ENCODE measurements at regions not wholly inside any gene's neighbourhood (a gene's known extent, or its start where the extent isn't known, plus 50 kb on each side); places are given as distances from the start of the nearest gene placed in this dataset.

DNA sequence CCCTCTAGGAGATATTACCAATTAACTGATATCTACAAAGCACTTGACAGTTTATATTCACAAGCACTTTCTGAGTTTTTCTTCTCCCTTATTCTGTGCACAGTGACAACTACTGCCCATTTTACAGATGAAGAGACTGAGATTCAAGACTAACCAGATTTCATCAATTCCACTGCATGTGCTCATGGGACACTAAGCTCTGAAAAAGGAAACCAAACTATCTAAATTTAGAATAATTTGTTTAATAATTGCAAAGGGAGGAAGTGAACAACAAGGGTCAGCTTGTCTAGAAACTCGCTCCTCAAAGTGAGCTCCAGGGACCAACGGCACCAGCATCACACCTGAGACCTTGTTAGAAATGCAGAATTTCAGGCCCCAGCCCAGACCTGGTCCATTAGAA lies 50.8 kb upstream of the MYLIP start:
- DNase-seq (ENCODE audit: low read depth in 2 of 2): no peak

DNA sequence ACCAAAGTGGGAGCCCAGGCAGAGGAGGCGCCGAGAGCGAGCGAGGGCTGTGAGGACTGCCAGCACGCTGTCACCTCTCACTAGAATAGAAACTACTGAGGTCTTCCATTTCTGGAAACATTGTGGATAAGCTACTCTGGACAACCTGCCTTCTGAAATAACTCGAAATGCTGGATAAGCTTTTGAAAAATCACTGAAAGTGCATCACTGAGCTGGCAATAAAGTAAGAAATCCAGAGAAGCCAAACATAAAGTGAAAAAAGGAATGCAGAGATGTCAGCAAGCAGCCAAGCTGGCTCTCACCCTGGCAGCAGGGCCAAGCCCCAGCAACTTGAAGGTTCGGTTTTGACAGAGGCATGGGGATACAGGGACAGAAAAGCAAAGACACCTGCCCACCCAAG lies 59.2 kb upstream of the MYLIP start:
- DNase-seq (ENCODE audit: low read depth in 2 of 2): no peak

DNA sequence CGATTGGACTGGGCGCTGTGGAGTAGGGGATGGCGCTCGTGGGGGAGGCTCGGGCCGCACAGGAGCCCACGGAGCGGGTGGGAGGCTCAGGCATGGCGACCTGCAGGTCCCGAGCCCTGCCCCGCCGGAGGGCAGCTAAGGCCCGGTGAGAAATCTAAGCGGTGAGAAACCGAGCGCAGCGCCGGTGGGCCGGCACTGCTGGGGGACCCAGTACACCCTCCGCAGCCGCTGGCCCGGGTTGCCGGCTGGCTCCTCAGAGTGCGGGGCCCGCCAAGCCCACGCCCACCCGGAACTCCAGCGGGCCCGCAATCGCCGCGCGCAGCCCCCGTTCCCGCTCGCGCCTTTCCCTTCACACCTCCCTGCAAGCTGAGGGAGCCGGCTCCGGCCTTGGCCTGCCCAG lies 59.7 kb upstream of the MYLIP start:
- DNase-seq (ENCODE audit: low read depth in 2 of 2): no peak

DNA sequence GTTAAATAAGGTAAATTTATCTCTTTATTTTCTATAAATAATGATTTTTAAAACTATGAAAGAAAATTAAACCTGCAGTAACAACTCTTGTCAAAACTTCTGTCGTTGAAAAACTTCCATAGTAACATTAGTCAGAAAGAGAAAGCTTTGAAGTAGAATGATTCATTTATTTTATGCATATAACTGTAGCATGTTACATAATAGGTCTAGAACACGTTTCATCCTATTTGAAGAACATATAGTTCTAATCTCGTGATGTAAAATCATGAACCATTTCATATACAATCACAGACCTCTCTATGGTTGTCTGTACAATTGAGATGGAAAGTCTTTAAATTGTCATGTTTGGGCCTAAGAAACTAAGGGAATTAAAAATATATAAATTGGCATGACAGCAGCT lies 61.3 kb upstream of the MYLIP start:
- no peak for DNase-seq (ENCODE audit: low read depth in 2 of 2)

DNA sequence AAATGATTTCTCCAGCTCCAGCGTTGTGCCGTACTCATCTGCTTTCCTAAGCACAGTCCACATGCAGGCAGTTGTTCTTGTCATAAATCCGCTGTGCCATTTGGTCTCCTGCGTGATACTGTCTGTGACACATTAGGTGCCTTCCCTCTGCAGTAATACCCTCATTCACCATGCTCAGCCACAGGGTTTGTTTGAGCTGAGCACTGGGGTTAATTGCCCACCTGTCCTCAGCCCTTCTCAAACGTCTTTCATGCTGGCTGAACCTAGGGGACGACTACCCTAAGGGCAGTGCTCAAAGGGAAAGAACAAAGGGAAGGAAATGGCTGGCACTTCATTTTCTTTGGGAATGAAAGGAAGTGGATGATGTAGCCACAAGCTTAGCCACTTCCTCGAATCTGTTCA lies 64.2 kb upstream of the MYLIP start:
- DNase-seq (ENCODE audit: low read depth in 2 of 2): no peak

DNA sequence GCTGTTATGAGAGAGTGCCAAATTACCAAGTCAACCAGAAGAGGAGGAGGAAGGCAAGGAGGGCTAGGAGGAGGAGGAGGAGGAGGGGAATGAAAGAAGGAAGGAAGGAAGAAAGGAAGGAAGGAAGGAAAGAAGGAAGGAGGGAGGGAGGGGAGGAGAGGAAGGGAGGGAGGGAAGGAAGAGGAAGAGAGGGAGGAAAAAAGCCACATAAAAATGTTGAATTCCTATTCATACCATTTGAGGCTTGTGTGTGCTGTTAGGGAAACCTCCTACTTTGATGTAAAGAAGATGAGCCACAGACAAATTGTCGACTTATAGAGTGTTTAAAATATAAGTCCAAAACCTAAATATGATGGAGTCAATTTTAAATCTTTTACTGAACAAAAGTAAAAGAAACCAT lies 65.3 kb upstream of the MYLIP start:
- no peak for DNase-seq (ENCODE audit: low read depth in 2 of 2)

DNA sequence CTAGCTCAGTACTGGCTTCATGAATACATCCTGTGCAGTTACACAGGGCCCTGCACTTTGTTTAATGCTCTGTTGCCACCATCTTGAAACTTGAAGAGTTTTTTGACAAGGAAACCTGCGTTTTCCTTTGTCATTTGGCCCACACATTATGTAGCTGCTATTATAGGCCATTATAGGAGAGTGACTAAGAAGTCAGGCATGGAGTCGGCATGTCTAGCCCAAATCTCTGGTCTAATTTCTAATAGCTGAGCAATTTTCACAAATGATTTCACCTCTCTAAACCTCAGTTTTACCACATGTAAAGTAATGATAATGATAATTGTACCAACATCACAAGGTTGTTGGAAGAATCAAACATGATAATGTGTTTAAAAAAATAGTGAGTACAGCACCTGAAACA lies 67.1 kb upstream of the MYLIP start:
- DNase-seq (ENCODE audit: low read depth in 2 of 2): no peak

DNA sequence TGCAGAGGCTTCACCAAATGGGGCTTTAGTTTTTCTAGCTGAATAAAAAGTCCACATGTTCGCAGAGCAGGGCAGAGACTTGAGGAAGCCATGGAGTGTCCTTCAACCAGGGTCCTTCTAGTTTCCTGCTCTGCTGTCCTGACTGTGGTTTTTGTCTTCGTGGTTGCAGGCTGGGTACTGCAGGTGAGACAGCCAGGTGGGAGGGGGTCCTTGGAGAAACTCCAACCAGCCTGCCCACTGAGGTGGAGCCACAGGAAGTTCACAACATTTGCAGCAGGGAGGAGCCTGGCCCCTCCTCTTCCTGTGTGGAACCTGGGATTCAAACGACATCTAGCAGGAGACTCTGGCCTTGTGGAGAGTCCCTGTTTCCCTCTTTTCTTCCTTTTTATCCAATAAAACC lies 68.8 kb upstream of the MYLIP start:
- DNase-seq (ENCODE audit: low read depth in 2 of 2): no peak

DNA sequence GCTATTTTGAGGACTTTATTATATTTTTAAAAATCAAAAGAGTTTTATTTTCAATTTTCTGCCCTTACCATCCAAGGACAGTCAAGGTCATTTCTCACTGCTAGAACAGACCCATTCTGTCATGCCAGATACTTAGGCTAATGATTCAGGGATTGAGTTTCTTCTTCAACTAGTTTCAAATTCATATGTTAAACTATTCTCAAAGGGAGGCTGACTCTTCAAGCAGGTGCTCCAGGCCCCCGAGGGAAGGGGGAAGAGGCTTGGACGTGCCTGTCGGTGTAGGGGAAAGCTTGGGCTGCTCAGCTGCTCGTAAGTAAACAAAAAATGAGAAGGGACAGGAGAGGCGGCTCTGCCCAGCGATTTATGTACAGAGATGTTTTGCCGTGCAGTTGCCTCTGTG lies 69.4 kb upstream of the MYLIP start:
- DNase-seq (ENCODE audit: low read depth in 2 of 2): no peak

DNA sequence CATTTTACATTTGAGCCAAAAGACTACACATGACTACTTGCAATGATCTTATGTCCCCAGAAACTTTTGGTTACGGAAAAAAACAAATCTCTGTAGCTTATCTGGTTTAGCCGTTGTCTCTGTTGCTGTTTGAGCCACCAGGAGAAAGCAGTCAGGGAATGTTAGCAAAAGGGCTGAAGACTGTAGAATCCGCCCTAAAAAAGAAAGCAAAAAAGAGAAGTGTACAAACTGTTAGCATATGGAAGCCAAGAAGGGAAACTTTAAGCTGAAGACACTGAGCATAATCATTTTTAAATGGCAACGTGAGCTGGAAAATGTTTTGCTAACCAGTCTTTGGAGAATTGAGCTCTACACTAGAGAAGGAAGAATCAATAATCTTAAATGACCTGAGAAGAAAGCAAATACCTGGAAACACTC lies 69.9 kb upstream of the MYLIP start:
- DNase-seq (ENCODE audit: low read depth in 2 of 2): no peak

DNA sequence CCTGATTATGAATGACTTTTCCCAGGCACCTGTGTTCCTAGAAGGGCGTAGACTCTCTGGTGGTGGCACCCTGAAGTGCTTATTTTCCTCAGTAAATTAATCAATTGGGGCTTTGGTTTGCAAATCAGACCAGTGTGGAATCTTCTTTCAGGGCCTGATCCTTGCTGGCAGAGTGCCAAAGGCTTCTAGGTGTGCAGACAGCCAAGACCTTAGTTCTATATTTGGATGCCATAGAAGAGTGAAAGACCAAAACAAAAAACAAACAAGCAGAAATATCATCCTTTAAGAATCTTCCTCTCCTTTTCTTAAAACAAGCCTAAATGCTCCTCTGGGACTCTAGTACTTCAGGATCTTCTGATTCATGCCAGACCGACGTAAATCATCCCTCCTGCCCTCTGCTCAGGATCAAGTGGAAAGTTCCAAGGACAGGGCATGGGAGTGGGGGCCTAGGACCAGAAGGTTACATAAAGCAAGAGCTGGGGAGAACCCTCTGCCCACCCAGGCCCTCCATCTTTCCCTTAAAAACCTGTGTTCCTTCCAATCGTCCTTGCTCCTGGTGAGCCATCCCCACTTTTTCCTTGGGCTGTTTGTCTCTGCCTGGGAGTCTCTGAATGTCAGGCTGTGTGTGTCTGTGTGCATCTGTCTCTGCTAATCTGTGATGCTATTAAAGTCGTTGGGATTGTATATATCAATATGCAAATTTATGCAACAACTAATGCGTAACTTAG lies 70.5 kb upstream of the MYLIP start:
- no peak for DNase-seq (ENCODE audit: low read depth in 2 of 2)

DNA sequence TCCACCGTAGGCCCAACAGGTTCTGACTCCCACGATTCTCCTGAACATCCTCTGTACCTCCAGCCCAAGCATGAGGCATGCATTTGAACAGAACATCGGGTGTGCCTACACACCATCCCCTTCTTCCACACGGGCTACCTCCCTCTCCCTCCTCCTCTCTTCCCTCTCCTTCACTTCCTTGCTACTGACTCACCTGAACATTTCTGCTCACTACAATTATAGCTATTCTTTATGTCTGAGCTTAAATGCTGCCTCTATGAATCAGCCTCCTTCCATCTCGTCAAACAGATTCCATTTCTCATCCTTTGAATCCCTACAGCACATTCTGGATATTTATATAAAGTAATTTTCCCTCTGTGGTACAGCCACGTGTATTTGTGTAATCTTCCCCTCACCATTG lies 71.4 kb upstream of the MYLIP start:
- DNase-seq (ENCODE audit: low read depth in 2 of 2): no peak

DNA sequence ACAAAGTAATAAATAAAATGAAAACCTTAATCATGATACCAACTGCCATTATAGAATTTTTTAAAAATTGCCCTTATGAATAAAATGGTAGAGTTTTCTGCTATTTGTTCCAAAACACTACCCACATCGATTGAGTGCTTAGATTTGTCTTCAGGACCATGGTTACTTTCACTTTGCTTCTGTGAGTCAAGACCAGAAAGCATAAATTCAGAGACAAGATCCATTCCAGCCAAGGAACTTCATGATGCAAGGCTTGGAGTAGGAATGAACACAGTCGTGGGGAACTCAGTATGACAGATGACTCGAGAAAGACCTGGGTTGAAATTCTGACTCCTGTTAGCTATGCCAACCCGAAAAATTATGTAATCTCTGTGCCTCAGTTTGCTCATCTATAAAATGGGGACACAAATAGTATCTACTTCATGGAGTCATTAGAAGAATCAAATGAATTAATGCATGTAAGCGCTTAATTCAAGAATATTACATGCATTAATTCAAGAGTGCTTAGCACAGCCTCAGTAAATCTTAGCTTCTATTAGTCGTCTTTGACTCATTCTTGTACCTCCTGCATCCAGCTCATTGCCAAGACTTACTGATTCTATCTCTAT lies 72.5 kb upstream of the MYLIP start:
- DNase-seq (ENCODE audit: low read depth in 2 of 2): no peak

DNA sequence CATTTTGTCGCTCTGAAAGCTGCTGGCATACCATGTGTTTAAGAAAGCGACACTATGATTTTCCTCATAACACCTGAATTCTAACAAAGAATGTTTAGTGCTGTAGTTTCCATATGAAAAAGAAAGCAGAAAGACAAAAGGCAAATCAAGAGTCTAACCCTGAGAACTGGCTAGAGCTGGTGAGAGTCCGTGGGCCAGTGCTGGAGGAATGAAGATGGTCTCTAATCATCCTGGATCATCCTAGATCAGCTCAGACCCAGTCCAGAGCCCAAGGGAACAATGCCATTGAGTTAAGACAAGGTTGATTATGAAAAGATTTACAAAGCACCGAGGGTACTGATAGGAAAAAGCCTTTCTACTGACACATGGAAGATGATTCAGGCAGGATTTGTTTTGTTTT lies 73.0 kb upstream of the MYLIP start:
- no peak for DNase-seq (ENCODE audit: low read depth in 2 of 2)

DNA sequence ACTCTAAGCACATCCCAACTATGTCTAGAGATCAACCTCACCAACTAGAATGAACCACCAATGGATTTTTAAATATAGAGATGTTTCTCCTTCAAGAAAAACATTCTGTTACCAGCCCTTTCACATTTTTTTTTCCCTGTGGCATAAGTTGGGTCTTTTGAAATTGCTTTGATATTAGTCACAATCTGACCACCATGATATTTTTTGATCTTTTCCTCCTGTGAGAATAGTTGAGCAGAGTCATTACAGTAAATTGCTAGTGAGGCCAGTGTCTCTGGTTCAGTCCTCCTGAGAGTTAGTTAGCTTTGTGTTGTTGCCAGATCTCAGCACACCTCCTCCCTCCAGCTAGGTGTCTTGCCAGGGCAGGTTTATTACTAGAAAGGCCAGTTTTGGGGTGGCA lies 79.7 kb upstream of the MYLIP start:
- no peak for DNase-seq (ENCODE audit: low read depth in 2 of 2)

DNA sequence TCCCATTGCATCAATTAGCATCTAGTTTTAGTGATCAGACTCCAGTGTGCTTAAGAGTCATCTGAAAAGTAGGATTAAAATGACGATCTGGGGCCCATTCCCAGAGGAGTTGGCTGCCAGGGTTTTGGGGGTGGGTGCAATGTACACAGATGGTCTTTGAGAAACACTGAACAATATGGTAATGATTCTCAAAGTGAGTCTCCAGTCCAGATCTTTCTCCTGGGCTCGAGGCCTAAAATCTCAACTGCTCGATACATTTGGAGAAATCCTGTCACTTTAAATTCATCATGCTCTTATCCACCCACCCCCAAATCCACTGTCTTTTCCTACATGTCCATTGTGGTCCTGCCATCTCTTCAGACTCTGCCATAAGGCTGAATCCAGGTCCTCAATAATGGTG lies 80.7 kb upstream of the MYLIP start:
- DNase-seq (ENCODE audit: low read depth in 2 of 2): no peak

DNA sequence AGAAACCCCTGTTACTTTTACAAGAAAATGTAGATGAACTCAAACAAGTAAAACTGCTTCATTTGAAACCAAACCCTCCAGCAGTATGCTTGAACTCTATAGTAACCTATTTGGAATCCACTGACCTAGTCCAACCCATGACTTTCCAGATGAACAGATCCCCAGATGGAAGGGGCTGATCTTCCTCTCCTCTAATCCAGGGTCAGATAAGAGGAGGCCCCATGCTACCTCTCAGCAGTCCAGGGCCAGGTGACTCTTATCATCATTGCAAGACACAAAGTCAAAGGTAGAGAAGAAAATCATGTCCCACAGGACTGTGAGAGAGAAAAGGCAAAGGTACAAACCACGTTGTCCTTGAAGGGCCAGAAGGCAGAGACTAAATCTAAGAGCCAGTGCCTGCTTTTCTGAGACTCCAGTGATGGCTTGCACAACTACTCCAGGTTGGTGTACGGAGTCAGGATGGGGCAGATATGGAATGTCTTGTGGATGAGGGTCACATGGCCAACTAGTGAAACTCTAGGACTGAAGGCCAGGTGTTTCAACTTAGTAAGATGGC lies 81.4 kb upstream of the MYLIP start:
- no peak for DNase-seq (ENCODE audit: low read depth in 2 of 2)

DNA sequence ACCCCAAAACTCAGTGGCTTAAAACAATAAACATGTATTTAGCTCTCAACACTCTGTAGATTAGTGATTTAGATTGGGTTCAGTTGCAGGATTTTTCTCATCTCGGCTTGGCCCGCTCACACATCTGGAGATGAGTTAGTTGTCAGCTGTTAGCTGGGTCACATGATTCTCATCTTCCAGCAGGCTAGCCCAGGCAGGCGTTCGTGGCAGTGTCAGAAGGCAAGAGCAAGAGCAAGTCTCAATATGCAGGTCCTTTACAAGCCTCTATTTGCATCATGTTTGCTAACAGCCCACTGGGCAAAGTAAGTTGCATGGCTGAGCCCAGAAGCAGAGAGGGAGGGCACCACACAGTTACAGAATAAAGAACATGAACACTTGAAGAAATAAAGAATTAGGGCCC lies 83.6 kb upstream of the MYLIP start:
- no peak for DNase-seq (ENCODE audit: low read depth in 2 of 2)

DNA sequence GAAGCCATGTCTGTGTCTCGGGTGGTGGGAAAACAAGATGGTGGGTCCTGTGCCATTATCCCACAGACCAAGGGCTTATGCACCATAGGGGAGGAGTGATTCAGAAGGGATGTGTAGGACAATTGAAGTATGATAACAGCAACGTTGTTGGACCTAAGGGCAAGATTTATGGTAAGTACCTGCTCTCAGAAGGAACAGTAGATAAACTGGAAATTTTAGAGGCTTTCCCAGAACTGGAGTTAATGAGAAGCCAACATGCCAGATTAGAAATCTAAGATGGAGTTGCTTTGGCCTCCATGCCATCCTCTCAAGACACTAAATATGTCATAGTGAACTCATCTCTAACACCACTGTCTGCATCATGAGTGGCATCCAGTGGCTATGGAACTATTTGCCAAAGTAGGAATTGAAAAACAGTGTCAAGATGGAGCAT lies 84.7 kb upstream of the MYLIP start:
- no peak for DNase-seq (ENCODE audit: low read depth in 2 of 2)

DNA sequence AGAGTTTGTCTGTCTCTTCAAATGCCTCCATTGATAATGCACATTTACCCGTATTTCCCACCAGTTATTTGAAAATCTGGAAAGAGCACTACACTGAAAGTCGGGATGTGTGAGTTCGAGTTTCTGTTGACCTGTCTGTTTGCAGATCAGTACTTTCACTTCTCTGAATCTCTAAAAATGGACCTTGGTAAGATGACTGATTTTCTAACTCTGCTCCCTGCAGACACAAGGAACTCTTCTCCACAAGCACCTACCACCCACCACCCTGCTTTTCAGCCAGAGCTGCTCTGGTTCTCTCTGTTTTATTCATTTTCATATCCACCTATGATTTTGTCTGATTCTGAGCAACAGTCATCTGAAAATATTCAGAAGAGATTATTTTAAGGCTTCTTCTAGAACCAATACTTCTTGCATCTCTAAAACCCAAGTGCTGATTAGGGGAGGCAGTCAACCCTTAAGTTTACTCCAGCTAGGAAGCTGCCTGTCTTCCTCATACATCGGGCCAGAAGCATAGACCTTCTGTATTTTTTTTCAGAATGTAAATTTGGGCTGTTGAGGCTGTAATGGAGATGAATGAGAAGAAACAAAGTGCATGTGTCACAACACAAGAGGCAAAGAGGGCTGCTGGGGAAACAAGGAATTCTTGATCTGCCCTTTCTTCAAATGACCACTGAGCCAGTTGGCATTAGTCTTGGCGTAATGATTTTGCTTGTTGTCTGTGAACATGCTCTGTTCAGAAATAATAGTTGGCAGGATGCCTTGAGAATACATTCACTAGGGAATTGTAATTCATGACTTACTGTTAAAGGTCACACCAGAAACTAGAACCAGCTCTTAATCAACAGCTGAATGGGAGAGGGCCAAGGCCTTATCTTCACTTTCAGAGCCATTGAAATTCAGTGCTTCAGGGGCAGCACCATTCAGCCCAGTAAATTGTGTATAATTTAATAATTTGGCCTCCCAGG lies 85.4 kb upstream of the MYLIP start:
- DNase-seq (ENCODE audit: low read depth in 2 of 2): no peak

DNA sequence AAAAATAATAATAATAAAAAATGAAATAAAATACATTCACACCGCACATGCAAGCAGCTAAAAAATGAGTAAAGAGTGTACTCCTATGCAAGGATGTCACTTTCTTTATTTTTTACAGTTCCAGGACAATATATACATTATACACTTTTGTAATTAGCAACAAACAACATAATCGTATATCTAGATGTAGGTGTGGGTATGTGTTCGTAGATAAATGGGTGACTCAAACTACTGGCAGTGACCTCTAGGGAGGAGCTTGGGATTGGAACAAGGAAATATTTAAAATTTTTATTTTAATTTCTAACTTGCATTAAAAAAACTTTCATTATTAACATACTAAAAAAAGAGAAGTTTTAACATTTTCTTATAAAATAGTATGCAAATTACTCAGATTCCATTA lies 86.1 kb upstream of the MYLIP start:
- no peak for DNase-seq (ENCODE audit: low read depth in 2 of 2)

DNA sequence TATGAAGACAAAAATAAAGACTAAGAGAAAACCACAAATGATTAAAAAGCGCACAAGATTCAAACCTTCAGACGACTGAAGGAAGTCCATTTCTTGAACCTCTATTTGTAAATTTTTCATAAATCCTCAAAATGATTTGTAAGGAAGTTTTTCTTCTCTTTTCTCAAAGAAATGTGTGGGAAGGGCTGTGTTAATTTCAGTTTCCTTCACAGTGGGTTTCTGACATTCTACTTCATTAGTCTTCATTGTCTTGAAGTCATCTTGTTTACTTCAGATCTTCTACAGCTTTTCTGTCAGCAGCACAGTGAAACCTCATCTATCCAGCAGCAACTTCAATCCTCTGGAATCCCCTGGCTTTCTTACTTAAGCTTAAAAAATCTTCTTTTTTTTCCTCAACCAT lies 87.6 kb upstream of the MYLIP start:
- DNase-seq (ENCODE audit: low read depth in 2 of 2): no peak

DNA sequence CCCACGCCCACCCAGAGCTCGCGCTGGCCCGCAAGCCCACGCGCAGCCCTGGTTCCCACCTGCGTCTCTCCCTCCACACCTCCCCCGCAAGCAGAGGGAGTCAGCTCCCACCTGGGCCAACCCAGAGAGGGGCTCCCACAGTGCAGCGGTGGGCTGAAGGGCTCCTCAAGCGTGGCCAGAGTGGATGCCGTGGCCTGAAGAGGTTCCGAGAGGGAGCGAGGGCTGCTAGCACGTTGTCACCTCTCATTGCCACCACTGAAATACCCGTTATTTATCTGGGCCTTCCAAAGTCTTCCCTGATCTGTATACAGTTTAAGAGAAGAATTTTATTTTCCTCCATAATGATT lies 88.3 kb upstream of the MYLIP start:
- no peak for DNase-seq (ENCODE audit: low read depth in 2 of 2)

Measured in stimulated activated CD4-positive, alpha-beta T cell treated with anti-CD3 and anti-CD28 coated beads, Interleukin-12 subunit alpha, Interleukin-12 subunit beta, amount 100 ng/mL, for 24 hours (primary cell).